IPS-NIHi7 (cell line): ENCODE measurements at regions not wholly inside any gene's neighbourhood (a gene's known extent, or its start where the extent isn't known, plus 50 kb on each side); places are given as distances from the start of the nearest gene placed in this dataset.
A peak's percentile ranks its signal among the peaks of the same experiment; 100 is the strongest.

Experiments
- DNase-seq: peaks from one replicate; pipeline ENCODE4 v3.0.0; 2012; ENCODE audit warnings: mixed read lengths; ENCODE audit errors: extremely low spot score

GRCh38 chr2:12110481-12110880, 364.0 kb downstream of the LPIN1 start:
- DNase-seq = no peak

GRCh38 chr2:12113412-12113811, 367.0 kb downstream of the LPIN1 start:
- no peak for DNase-seq

- DNase-seq = no peak
Observed at GRCh38 chr2:12114816-12115215, 368.4 kb downstream of the LPIN1 start.

GRCh38 chr2:12116228-12116750, 369.9 kb downstream of the LPIN1 start:
- no peak for DNase-seq

GRCh38 chr2:12119841-12120240, 373.4 kb downstream of the LPIN1 start:
- no peak for DNase-seq

GRCh38 chr2:12120281-12121150, 374.1 kb downstream of the LPIN1 start:
- no peak for DNase-seq

GRCh38 chr2:12124790-12125189, 378.4 kb downstream of the LPIN1 start:
- DNase-seq = no peak

- DNase-seq = no peak
Observed at GRCh38 chr2:12126318-12126717, 379.9 kb downstream of the LPIN1 start.

- no peak for DNase-seq
Observed at GRCh38 chr2:12127638-12128037, 381.2 kb downstream of the LPIN1 start.

- DNase-seq = no peak
Observed at GRCh38 chr2:12131975-12132374, 385.5 kb downstream of the LPIN1 start.

GRCh38 chr2:12141618-12142258, 395.3 kb downstream of the LPIN1 start:
- DNase-seq = no peak

- DNase-seq = no peak
Observed at GRCh38 chr2:12151716-12152115, 405.3 kb downstream of the LPIN1 start.

- no peak for DNase-seq
Observed at GRCh38 chr2:12152888-12153287, 406.5 kb downstream of the LPIN1 start.

- DNase-seq = no peak
Observed at GRCh38 chr2:12155303-12156051, 409.0 kb downstream of the LPIN1 start.

- no peak for DNase-seq
Observed at GRCh38 chr2:12156349-12156748, 409.9 kb downstream of the LPIN1 start.

GRCh38 chr2:12161085-12161484, 414.7 kb downstream of the LPIN1 start:
- DNase-seq = no peak

GRCh38 chr2:12162269-12163247, 416.1 kb downstream of the LPIN1 start:
- DNase-seq = no peak

- no peak for DNase-seq
Observed at GRCh38 chr2:12163866-12164265, 417.4 kb downstream of the LPIN1 start.

GRCh38 chr2:12164689-12165088, 418.3 kb downstream of the LPIN1 start:
- DNase-seq = no peak

GRCh38 chr2:12167525-12168317, 421.3 kb downstream of the LPIN1 start:
- DNase-seq = peak; percentile 61
